ENCODE measurements at regions not wholly inside any gene's neighbourhood (a gene's known extent, or its start where the extent isn't known, plus 50 kb on each side); places are given as distances from the start of the nearest gene placed in this dataset.

- no peak for TF ChIP-seq CTCF (IDR thresholded peaks at IDR 0.05; ENCODE audit: unreplicated experiment)
- Mint-ChIP-seq H3K36me3 (ENCODE audit: low read depth, unreplicated experiment) (no peaks in the 10 kb centered on the region), H3K9me3 (ENCODE audit: unreplicated experiment) (no peaks in the 10 kb centered on the region), H3K4me1 (ENCODE audit: unreplicated experiment) (peaks cover 11% of the 10 kb centered on the region), H3K27ac (ENCODE audit: unreplicated experiment) (no peak overlapping the region), H3K4me3 (ENCODE audit: unreplicated experiment) (no peak overlapping the region), H3K27me3 (ENCODE audit: unreplicated experiment) (no peaks in the 10 kb centered on the region)
- no peak for DNase-seq (ENCODE audit: low spot score)
These were observed 555.0 kb downstream of the INHBA start for GRCh38 chr7:41147606-41148485.

DNA sequence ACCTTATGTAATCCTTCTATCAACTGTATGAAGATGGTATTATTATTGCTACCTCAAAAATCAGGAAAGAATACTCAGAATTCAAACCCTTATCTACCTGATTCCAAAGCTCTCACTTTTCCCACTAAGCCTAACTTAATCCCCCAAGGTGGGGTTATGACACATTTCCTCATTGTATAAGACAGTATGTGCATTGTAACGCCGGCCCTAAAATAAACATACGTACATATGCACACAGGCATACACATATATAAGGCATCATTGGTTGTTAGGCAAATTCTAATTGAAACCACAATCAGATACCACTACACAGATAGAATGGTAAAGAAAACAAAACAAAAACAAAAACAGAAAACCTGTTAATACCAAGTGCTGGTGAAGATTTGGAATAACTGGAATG is 556.5 kb downstream of the INHBA start:
- H3K36me3 Mint-ChIP-seq (ENCODE audit: low read depth, unreplicated experiment) = no peaks in the 10 kb centered on the region
- TF ChIP-seq CTCF (IDR thresholded peaks at IDR 0.05; ENCODE audit: unreplicated experiment) = no peak
- no peaks in the 10 kb centered on the region for H3K27me3 Mint-ChIP-seq (ENCODE audit: unreplicated experiment)
- no peak for DNase-seq (ENCODE audit: low spot score)
- H3K9me3 Mint-ChIP-seq (ENCODE audit: unreplicated experiment) = no peaks in the 10 kb centered on the region
- H3K4me1 Mint-ChIP-seq (ENCODE audit: unreplicated experiment) = peaks cover 11% of the 10 kb centered on the region
- no peak overlapping the region for H3K4me3 Mint-ChIP-seq (ENCODE audit: unreplicated experiment)
- H3K27ac Mint-ChIP-seq (ENCODE audit: unreplicated experiment) = no peak overlapping the region

- H3K9me3 Mint-ChIP-seq (ENCODE audit: unreplicated experiment) = no peaks in the 10 kb centered on the region
- H3K4me1 Mint-ChIP-seq (ENCODE audit: unreplicated experiment) = peaks cover 11% of the 10 kb centered on the region
- no peak for DNase-seq (ENCODE audit: low spot score)
These were observed 557.2 kb downstream of the INHBA start for GRCh38 chr7:41145656-41146055.

GRCh38 chr7:41142904-41143473 is 559.9 kb downstream of the INHBA start:
- TF ChIP-seq CTCF (IDR thresholded peaks at IDR 0.05; ENCODE audit: unreplicated experiment) = no peak
- Mint-ChIP-seq H3K9me3 (ENCODE audit: unreplicated experiment) (no peaks in the 10 kb centered on the region), H3K4me3 (ENCODE audit: unreplicated experiment) (no peak overlapping the region), H3K27me3 (ENCODE audit: unreplicated experiment) (no peaks in the 10 kb centered on the region), H3K36me3 (ENCODE audit: low read depth, unreplicated experiment) (no peaks in the 10 kb centered on the region), H3K27ac (ENCODE audit: unreplicated experiment) (no peak overlapping the region), H3K4me1 (ENCODE audit: unreplicated experiment) (no peaks in the 10 kb centered on the region)
- no peak for DNase-seq (ENCODE audit: low spot score)

More at GRCh38 chr7:41145656-41146055, 557.2 kb downstream of the INHBA start:
- Mint-ChIP-seq H3K4me3 (ENCODE audit: unreplicated experiment) (no peak overlapping the region), H3K36me3 (ENCODE audit: low read depth, unreplicated experiment) (no peaks in the 10 kb centered on the region), H3K27me3 (ENCODE audit: unreplicated experiment) (no peaks in the 10 kb centered on the region), H3K27ac (ENCODE audit: unreplicated experiment) (no peak overlapping the region)
- no peak for TF ChIP-seq CTCF (IDR thresholded peaks at IDR 0.05; ENCODE audit: unreplicated experiment)

- TF ChIP-seq CTCF (IDR thresholded peaks at IDR 0.05; ENCODE audit: unreplicated experiment) = no peak
- H3K36me3 Mint-ChIP-seq (ENCODE audit: low read depth, unreplicated experiment) = no peaks in the 10 kb centered on the region
- H3K27ac Mint-ChIP-seq (ENCODE audit: unreplicated experiment) = no peak overlapping the region
- no peaks in the 10 kb centered on the region for H3K4me1 Mint-ChIP-seq (ENCODE audit: unreplicated experiment)
- H3K9me3 Mint-ChIP-seq (ENCODE audit: unreplicated experiment) = no peaks in the 10 kb centered on the region
- DNase-seq (ENCODE audit: low spot score) = no peak
- no peaks in the 10 kb centered on the region for H3K27me3 Mint-ChIP-seq (ENCODE audit: unreplicated experiment)
- no peak overlapping the region for H3K4me3 Mint-ChIP-seq (ENCODE audit: unreplicated experiment)
These were observed 563.1 kb downstream of the INHBA start for GRCh38 chr7:41139789-41140188.
